Ascending aorta (tissue), 2 donors: ENCODE measurements at regions not wholly inside any gene's neighbourhood (a gene's known extent, or its start where the extent isn't known, plus 50 kb on each side); places are given as distances from the start of the nearest gene placed in this dataset.

Source experiments
- DNase-seq, 2 donors: peaks; one replicate each; pipeline ENCODE4 v3.0.0-alpha.2; 2019; ENCODE audit warnings: low spot score in 2 of 2
- H3K27ac ChIP-seq, 2 donors: fragments of 200-600 bp; sonication (generic); one replicate each; pipeline ENCODE4 v1.5.1; 2016 to 2017; ENCODE audit warnings: mild to moderate bottlenecking in 1 of 2
- H3K27me3 ChIP-seq: fragments of 200-600 bp; sonication (generic); one replicate; pipeline ENCODE4 v1.5.1; 2017
- H3K36me3 ChIP-seq, 2 donors: fragments of 200-600 bp; sonication (generic); one replicate each; pipeline ENCODE4 v1.5.1; 2016
- H3K4me1 ChIP-seq, 2 donors: fragments of 200-600 bp; sonication (generic); one replicate each; pipeline ENCODE4 v1.5.1; 2016 to 2017; ENCODE audit warnings: mild to moderate bottlenecking in 1 of 2
- H3K4me3 ChIP-seq, 2 donors: fragments of 200-600 bp; sonication (generic); one replicate each; pipeline ENCODE4 v1.5.1; 2016 to 2017; ENCODE audit warnings: mild to moderate bottlenecking in 1 of 2
- H3K9me3 ChIP-seq, 2 donors: fragments of 200-600 bp; sonication (generic); one replicate each; pipeline ENCODE4 v1.5.1; 2016
- CTCF ChIP-seq, 3 experiments: fragments of 200-600 bp in 2 of 3; fragments of 450-650 bp in 1 of 3; sonication (generic) in 2 of 3; IDR thresholded peaks; one replicate each; pipeline ENCODE4 v1.5.1; 2016 to 2019; ENCODE audit warnings: antibody characterized with exemption in 3 of 3, mild to moderate bottlenecking in 1 of 3, moderate library complexity in 1 of 3
- intact Hi-C: fragments of 100-400 bp; cut with DNase I; formaldehyde crosslinking; loops from one replicate; pipeline ENCODE4 v1.15.1; 2023

GRCh38 chr9:117784996-117785395 lies 80.8 kb downstream of the TLR4 start:
- Histone ChIP-seq H3K36me3 (no peaks in the 10 kb centered on the region), H3K4me1 (peaks cover 0 to 9% of the 10 kb centered on the region in 2 donors), H3K27ac (no peak overlapping the region), H3K27me3 (no peaks in the 10 kb centered on the region), H3K9me3 (no peaks in the 10 kb centered on the region), H3K4me3 (no peak overlapping the region)
- DNase-seq = no peak
- TF ChIP-seq CTCF (IDR thresholded peaks at IDR 0.05) = no peak
- intact Hi-C loops = loop anchor here (10.0 kb wide), 1 partner anchor 140 kb away; no protein-coding TSS in a partner anchor

GRCh38 chr9:117787746-117788145 lies 83.5 kb downstream of the TLR4 start:
- TF ChIP-seq CTCF (IDR thresholded peaks at IDR 0.05) = no peak
- Histone ChIP-seq H3K9me3 (no peaks in the 10 kb centered on the region), H3K27ac (no peak overlapping the region), H3K27me3 (no peaks in the 10 kb centered on the region), H3K4me1 (peaks cover 0 to 9% of the 10 kb centered on the region in 2 donors), H3K36me3 (no peaks in the 10 kb centered on the region), H3K4me3 (no peak overlapping the region)
- no peak for DNase-seq
- intact Hi-C loops = loop anchor here (10.0 kb wide), 1 partner anchor 143 kb away; no protein-coding TSS in a partner anchor

- Histone ChIP-seq H3K27me3 (no peaks in the 10 kb centered on the region), H3K9me3 (no peaks in the 10 kb centered on the region), H3K27ac (no peak overlapping the region), H3K36me3 (no peaks in the 10 kb centered on the region), H3K4me3 (no peak overlapping the region), H3K4me1 (no peaks in the 10 kb centered on the region)
- intact Hi-C loops = no loop called here
- TF ChIP-seq CTCF (IDR thresholded peaks at IDR 0.05) = no peak
- no peak for DNase-seq
Measured at GRCh38 chr9:117795271-117795670, 91.1 kb downstream of the TLR4 start.

- TF ChIP-seq CTCF (IDR thresholded peaks at IDR 0.05) = no peak
Measured at GRCh38 chr9:117796681-117797080, 92.5 kb downstream of the TLR4 start.

GRCh38 chr9:117800389-117800788 lies 96.2 kb downstream of the TLR4 start:
- intact Hi-C loops = no loop called here
- H3K4me1 ChIP-seq = no peaks in the 10 kb centered on the region
- H3K27me3 ChIP-seq = no peaks in the 10 kb centered on the region
- TF ChIP-seq CTCF (IDR thresholded peaks at IDR 0.05) = no peak
- no peak overlapping the region for H3K27ac ChIP-seq
- no peak overlapping the region for H3K4me3 ChIP-seq
- H3K36me3 ChIP-seq = no peaks in the 10 kb centered on the region
- no peaks in the 10 kb centered on the region for H3K9me3 ChIP-seq
- DNase-seq = no peak

More at GRCh38 chr9:117796681-117797080, 92.5 kb downstream of the TLR4 start:
- no peak for DNase-seq
- Histone ChIP-seq H3K27ac (no peak overlapping the region), H3K4me3 (no peak overlapping the region), H3K27me3 (no peaks in the 10 kb centered on the region), H3K4me1 (no peaks in the 10 kb centered on the region), H3K9me3 (no peaks in the 10 kb centered on the region), H3K36me3 (no peaks in the 10 kb centered on the region)
- intact Hi-C loops = no loop called here

GRCh38 chr9:117809751-117810150 lies 105.5 kb downstream of the TLR4 start:
- no peak overlapping the region for H3K27ac ChIP-seq
- no peaks in the 10 kb centered on the region for H3K9me3 ChIP-seq
- DNase-seq = no peak
- no peak overlapping the region for H3K4me3 ChIP-seq
- intact Hi-C loops = no loop called here
- H3K36me3 ChIP-seq = no peaks in the 10 kb centered on the region
- H3K4me1 ChIP-seq = no peaks in the 10 kb centered on the region
- H3K27me3 ChIP-seq = no peaks in the 10 kb centered on the region
- TF ChIP-seq CTCF (IDR thresholded peaks at IDR 0.05) = no peak
